HepG2 (cell line): ENCODE measurements at regions not wholly inside any gene's neighbourhood (a gene's known extent, or its start where the extent isn't known, plus 50 kb on each side); places are given as distances from the start of the nearest gene placed in this dataset.

Experiments
- ATAC-seq: fragments of 200-7000 bp; cut with Tn5 transposase; 3 replicates; pipeline ENCODE4 v1.9.1; 2020; ENCODE audit warnings: mild to moderate bottlenecking, moderate library complexity
- BruUV-seq: library from RNA; stranded (reverse); fragments of 400-500 nt; replicated peaks from 2 replicates; lab custom pipeline; 2021; lab: Mats Ljungman, UMichigan
- CTCF ChIA-PET: fragments of 300-600 bp; formaldehyde crosslinking; extraction: SDS; loops from one replicate; lab custom pipeline; 2021; ENCODE audit warnings: low total read pairs, inconsistent platforms, low intra/inter-chr PET ratio; lab: Yijun Ruan, JAX
- POLR2A ChIA-PET: fragments of 350-600 bp; sonication (Branson Sonifier 250); formaldehyde crosslinking; loops from one replicate; lab custom pipeline; 2020; ENCODE audit warnings: antibody characterized with exemption, inconsistent platforms; lab: Yijun Ruan, JAX
- DNase-seq: peaks from one replicate; pipeline ENCODE4 v3.0.0-alpha.2; 2015; ENCODE audit warnings: low spot score
- FAIRE-seq: peaks from 3 replicates; lab custom pipeline; 2011; peaks lifted over from hg19 to GRCh38; lab: Jason Lieb, UNC
- H2AFZ ChIP-seq: one replicate; pipeline ENCODE4 v1.6.1; 2011; ENCODE audit warnings: low read length, inconsistent platforms
- H3K27ac ChIP-seq: fragments of 300-600 bp; 3 replicates; pipeline ENCODE4 v1.8.0; 2011; ENCODE audit warnings: mixed run types, mild to moderate bottlenecking, mixed read lengths, low read length, inconsistent platforms; ENCODE audit not compliant: insufficient read depth; ENCODE audit errors: extremely low read length
- H3K27me3 ChIP-seq, 2 experiments: fragments of 200-600 bp in 1 of 2; 2 replicates in 1 of 2; 3 replicates in 1 of 2; pipeline versions ENCODE4 v1.6.0 to v1.8.0; 2011; ENCODE audit warnings: low read length in 2 of 2, mild to moderate bottlenecking in 2 of 2, moderate library complexity in 2 of 2, inconsistent platforms in 1 of 2; ENCODE audit not compliant: insufficient read depth in 2 of 2, control insufficient read depth in 1 of 2
- H3K36me3 ChIP-seq, 2 experiments: fragments of 200-600 bp in 1 of 2; replicated peaks in 1 of 2; 2 replicates in 1 of 2; 3 replicates in 1 of 2; pipeline versions ENCODE4 v1.5.1 to v1.8.0; 2011; ENCODE audit warnings: low read length in 2 of 2, inconsistent platforms in 1 of 2; ENCODE audit not compliant: insufficient read depth in 2 of 2, control insufficient read depth in 1 of 2
- H3K4me1 ChIP-seq: 2 replicates; pipeline ENCODE4 v1.5.1; 2012; ENCODE audit warnings: low read length, inconsistent platforms; ENCODE audit not compliant: insufficient read depth
- H3K4me2 ChIP-seq: 2 replicates; pipeline ENCODE4 v1.6.0; 2011; ENCODE audit warnings: low read depth, low read length, inconsistent platforms
- H3K4me3 ChIP-seq, 3 experiments: fragments of 200-600 bp in 1 of 3; sonication (generic), shearing (Covaris generic) in 1 of 3; replicated peaks in 1 of 3; 2 replicates each; pipeline ENCODE4 v1.5.1; 2011 to 2016; ENCODE audit warnings: low read length in 3 of 3, inconsistent platforms in 2 of 3, low read depth in 2 of 3, mild to moderate bottlenecking in 2 of 3, control low read depth in 1 of 3, mixed read lengths in 1 of 3; ENCODE audit not compliant: insufficient read depth in 1 of 3
- H3K79me2 ChIP-seq: one replicate; pipeline ENCODE4 v1.6.1; 2011; ENCODE audit warnings: low read length, inconsistent platforms; ENCODE audit not compliant: insufficient read depth
- H3K9ac ChIP-seq: 2 replicates; pipeline ENCODE4 v1.6.0; 2011; ENCODE audit warnings: mild to moderate bottlenecking, low read depth, low read length, inconsistent platforms; ENCODE audit not compliant: insufficient read depth
- H3K9me3 ChIP-seq: 2 replicates; pipeline ENCODE4 v1.5.1; 2012; ENCODE audit warnings: mild to moderate bottlenecking, low read length
- H4K20me1 ChIP-seq: 2 replicates; pipeline ENCODE4 v1.6.0; 2011; ENCODE audit warnings: inconsistent platforms, mild to moderate bottlenecking, low read length, moderate library complexity; ENCODE audit not compliant: insufficient read depth
- CBFB ChIP-seq: sonication (generic); formaldehyde crosslinking; IDR thresholded peaks from 2 replicates; pipeline ENCODE4 v1.4.0; 2020; ENCODE audit warnings: missing genetic modification reagents
- CBX1 ChIP-seq: IDR thresholded peaks from one replicate; pipeline ENCODE4 v1.6.1; 2016; ENCODE audit warnings: antibody characterized with exemption, low read depth
- CREM ChIP-seq, 2 experiments: sonication (generic) in 1 of 2; formaldehyde crosslinking in 1 of 2; IDR thresholded peaks; 2 replicates each; pipeline versions ENCODE4 v1.4.0 to v1.6.1; 2016 to 2020; ENCODE audit warnings: antibody characterized with exemption in 1 of 2, mild to moderate bottlenecking in 1 of 2, missing genetic modification reagents in 1 of 2
- DZIP1 ChIP-seq: sonication (generic); formaldehyde crosslinking; IDR thresholded peaks from 2 replicates; pipeline ENCODE4 v1.5.0; 2020; ENCODE audit warnings: mild to moderate bottlenecking, missing genetic modification reagents
- FOXA3 ChIP-seq: IDR thresholded peaks from 2 replicates; pipeline ENCODE4 v1.6.1; 2016; ENCODE audit warnings: missing genetic modification reagents, missing compliant biosample characterization
- FOXO1 ChIP-seq: sonication (generic); formaldehyde crosslinking; IDR thresholded peaks from 2 replicates; pipeline ENCODE4 v1.4.0; 2020; ENCODE audit warnings: missing genetic modification reagents
- NAIF1 ChIP-seq: sonication (generic); formaldehyde crosslinking; IDR thresholded peaks from 2 replicates; pipeline ENCODE4 v1.5.0; 2020; ENCODE audit warnings: mild to moderate bottlenecking, missing genetic modification reagents, borderline replicate concordance
- PITX1 ChIP-seq: sonication (generic); formaldehyde crosslinking; IDR thresholded peaks from 2 replicates; pipeline ENCODE4 v1.5.1; 2020; ENCODE audit warnings: mild to moderate bottlenecking, missing genetic modification reagents
- PPARG ChIP-seq: conservative IDR thresholded peaks from 2 replicates; pipeline ENCODE4 v1.6.1; 2016; ENCODE audit warnings: missing biosample characterization, missing genetic modification reagents
- SALL1 ChIP-seq: sonication (generic); formaldehyde crosslinking; IDR thresholded peaks from 2 replicates; pipeline ENCODE4 v1.8.0; 2022; ENCODE audit warnings: mild to moderate bottlenecking, missing genetic modification reagents
- SP140L ChIP-seq: sonication (generic); formaldehyde crosslinking; IDR thresholded peaks from 2 replicates; pipeline ENCODE4 v1.4.0; 2020; ENCODE audit warnings: missing genetic modification reagents, borderline replicate concordance
- TAF1 ChIP-seq: sonication (generic); formaldehyde crosslinking; IDR thresholded peaks from 2 replicates; pipeline ENCODE4 v1.4.0; 2020; ENCODE audit warnings: missing genetic modification reagents
- TRIM24 ChIP-seq: sonication (generic); formaldehyde crosslinking; IDR thresholded peaks from 2 replicates; pipeline ENCODE4 v1.8.0; 2022; ENCODE audit warnings: mild to moderate bottlenecking, missing genetic modification reagents
- U2AF1 ChIP-seq: fragments of 200-400 bp; formaldehyde crosslinking; optimal IDR thresholded peaks from 2 replicates; pipeline ENCODE3; 2017; ENCODE audit warnings: mild to moderate bottlenecking, low read depth, low read length
- ZKSCAN1 ChIP-seq: fragments of 150-350 bp; IDR thresholded peaks from 2 replicates; pipeline ENCODE4 v1.6.1; 2014; ENCODE audit warnings: low read length
- ZNF616 ChIP-seq: sonication (generic); formaldehyde crosslinking; IDR thresholded peaks from 2 replicates; pipeline ENCODE4 v1.5.0; 2020; ENCODE audit warnings: low read depth, mild to moderate bottlenecking, missing genetic modification reagents
- ZNF619 ChIP-seq: sonication (generic); formaldehyde crosslinking; IDR thresholded peaks from 2 replicates; pipeline ENCODE4 v1.4.0; 2020; ENCODE audit warnings: mild to moderate bottlenecking, missing genetic modification reagents
- ZNF652 ChIP-seq: IDR thresholded peaks from 2 replicates; pipeline ENCODE4 v1.6.1; 2016; ENCODE audit warnings: low read depth, borderline replicate concordance
- ZNF670 ChIP-seq: sonication (generic); formaldehyde crosslinking; IDR thresholded peaks from 2 replicates; pipeline ENCODE4 v1.8.0; 2022; ENCODE audit warnings: mild to moderate bottlenecking, missing genetic modification reagents, borderline replicate concordance
- ZSCAN25 ChIP-seq: sonication (generic); formaldehyde crosslinking; IDR thresholded peaks from 2 replicates; pipeline ENCODE4 v1.8.0; 2022; ENCODE audit warnings: mild to moderate bottlenecking, missing genetic modification reagents
- WGBS: methylation state at CpG from one replicate; pipeline ENCODE4 v1.1.6; 2017; ENCODE audit warnings: low lambda C conversion rate; 5-methylcytosine and 5-hydroxymethylcytosine counted together
- in situ Hi-C: cut with HindIII; loops from 2 replicates; pipeline ENCODE4 v1.10.0; 2017; ENCODE audit warnings: low pct_unique_long_range_greater_than_20kb; ENCODE audit not compliant: extremely low pct_ligation_motif_present
- intact Hi-C: fragments of 100-400 bp; cut with micrococcal nuclease; formaldehyde crosslinking; loops from one replicate; pipeline ENCODE4 v1.10.0; 2022; ENCODE audit not compliant: unreplicated experiment
- TF ChIP-seq, protein P1 (sequence below): sonication (generic); formaldehyde crosslinking; IDR thresholded peaks from 2 replicates; pipeline ENCODE4 v1.5.0; 2020; ENCODE audit warnings: missing genetic modification reagents
- TF ChIP-seq, protein P2 (sequence below): sonication (generic); formaldehyde crosslinking; IDR thresholded peaks from 2 replicates; pipeline ENCODE4 v1.5.0; 2020; ENCODE audit warnings: missing genetic modification reagents

DNA sequence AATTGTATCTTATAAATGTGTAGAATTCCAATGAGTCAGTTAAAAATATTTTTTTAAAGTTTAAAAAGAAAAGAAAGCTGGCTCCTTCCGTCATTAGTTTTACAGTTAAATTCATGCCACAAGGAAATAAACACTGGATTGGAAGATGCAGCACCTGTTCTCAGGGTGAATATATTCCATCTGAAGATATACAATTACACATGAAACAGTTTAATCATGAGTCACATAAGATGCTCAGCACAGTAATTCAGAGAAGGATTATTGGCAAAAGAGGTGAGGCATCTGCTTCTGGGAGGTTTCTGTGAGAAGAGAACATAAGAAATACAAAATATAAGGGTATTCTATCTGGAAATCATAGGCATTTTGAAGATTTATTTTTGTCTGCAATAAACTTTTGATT is 376.5 kb upstream of the SORCS1 start (continued):
- TF ChIP-seq ZNF670 (CRISPR knock-in tag) (no peak), SP140L (CRISPR knock-in tag) (no peak), FOXA3 (CRISPR knock-in tag) (no peak), ZSCAN25 (CRISPR knock-in tag) (no peak), CBFB (CRISPR knock-in tag) (no peak)

DNA sequence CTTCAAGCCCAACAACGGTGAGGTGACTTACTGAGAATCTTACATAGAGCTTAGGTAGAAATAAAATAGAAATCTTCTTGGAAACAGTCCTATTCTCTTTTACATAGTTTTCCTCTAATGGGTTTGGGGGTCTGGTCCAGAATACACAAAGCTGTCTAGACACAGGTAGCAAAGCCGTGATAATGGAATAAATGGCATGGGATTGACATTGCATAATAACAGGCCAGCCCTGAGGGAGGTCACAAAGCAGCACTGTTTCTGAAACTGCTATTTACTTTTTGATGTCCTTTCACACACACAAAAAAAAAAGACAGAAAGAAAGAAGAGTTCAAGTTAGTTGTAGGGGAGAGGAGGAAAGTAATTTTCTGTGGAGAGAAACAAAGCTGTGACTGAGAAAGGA is 364.8 kb upstream of the SORCS1 start:
- H3K27ac ChIP-seq: no peak overlapping the region
- no peak for DNase-seq
- H3K27me3 ChIP-seq: no peaks in the 10 kb centered on the region
- TF ChIP-seq, protein P1, sequence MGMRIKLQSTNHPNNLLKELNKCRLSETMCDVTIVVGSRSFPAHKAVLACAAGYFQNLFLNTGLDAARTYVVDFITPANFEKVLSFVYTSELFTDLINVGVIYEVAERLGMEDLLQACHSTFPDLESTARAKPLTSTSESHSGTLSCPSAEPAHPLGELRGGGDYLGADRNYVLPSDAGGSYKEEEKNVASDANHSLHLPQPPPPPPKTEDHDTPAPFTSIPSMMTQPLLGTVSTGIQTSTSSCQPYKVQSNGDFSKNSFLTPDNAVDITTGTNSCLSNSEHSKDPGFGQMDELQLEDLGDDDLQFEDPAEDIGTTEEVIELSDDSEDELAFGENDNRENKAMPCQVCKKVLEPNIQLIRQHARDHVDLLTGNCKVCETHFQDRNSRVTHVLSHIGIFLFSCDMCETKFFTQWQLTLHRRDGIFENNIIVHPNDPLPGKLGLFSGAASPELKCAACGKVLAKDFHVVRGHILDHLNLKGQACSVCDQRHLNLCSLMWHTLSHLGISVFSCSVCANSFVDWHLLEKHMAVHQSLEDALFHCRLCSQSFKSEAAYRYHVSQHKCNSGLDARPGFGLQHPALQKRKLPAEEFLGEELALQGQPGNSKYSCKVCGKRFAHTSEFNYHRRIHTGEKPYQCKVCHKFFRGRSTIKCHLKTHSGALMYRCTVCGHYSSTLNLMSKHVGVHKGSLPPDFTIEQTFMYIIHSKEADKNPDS (CRISPR knock-in tag): no peak
- TF ChIP-seq FOXO1 (CRISPR knock-in tag): no peak
- TF ChIP-seq CBX1: no peak
- TF ChIP-seq TAF1 (CRISPR knock-in tag): no peak
- TF ChIP-seq ZNF652 (CRISPR knock-in tag): no peak
- no peak for TF ChIP-seq ZKSCAN1
- TF ChIP-seq ZNF619 (CRISPR knock-in tag): no peak
- TF ChIP-seq NAIF1 (CRISPR knock-in tag): no peak
- no peak for TF ChIP-seq PPARG (CRISPR knock-in tag)
- TF ChIP-seq, protein P2, sequence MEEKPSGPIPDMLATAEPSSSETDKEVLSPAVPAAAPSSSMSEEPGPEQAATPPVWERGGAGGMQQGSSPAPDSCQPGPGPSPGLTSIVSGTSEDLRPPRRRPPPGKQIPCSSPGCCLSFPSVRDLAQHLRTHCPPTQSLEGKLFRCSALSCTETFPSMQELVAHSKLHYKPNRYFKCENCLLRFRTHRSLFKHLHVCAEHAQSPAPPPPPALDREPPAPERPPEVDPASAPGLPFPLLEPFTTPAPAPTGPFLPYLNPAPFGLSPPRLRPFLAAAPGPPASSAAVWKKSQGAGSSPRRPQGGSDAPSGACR (CRISPR knock-in tag): no peak
- TF ChIP-seq CREM (IDR thresholded peaks at IDR 0.05): no peak
- no peak for TF ChIP-seq CREM (CRISPR knock-in tag; IDR thresholded peaks at IDR 0.05)
- no peak for TF ChIP-seq U2AF1
- no peak for TF ChIP-seq SALL1 (CRISPR knock-in tag)
- no peak for TF ChIP-seq PITX1 (CRISPR knock-in tag)
- TF ChIP-seq TRIM24 (CRISPR knock-in tag): no peak
- TF ChIP-seq DZIP1 (CRISPR knock-in tag): no peak
- TF ChIP-seq ZNF616: no peak
- no peak overlapping the region for H3K4me2 ChIP-seq
- no peaks in the 10 kb centered on the region for H4K20me1 ChIP-seq
- H3K4me1 ChIP-seq: no peaks in the 10 kb centered on the region
- no peaks in the 10 kb centered on the region for H3K36me3 ChIP-seq
- POLR2A ChIA-PET: no interaction called here
- ATAC-seq: no peak
- H2AFZ ChIP-seq: no peak overlapping the region
- intact Hi-C loops (no loop called here), in situ Hi-C loops (no loop called here)
- BruUV-seq: no TSS peak
- no peak overlapping the region for H3K9ac ChIP-seq
- no peak overlapping the region for H3K4me3 ChIP-seq
- FAIRE-seq: no peak
- CTCF ChIA-PET: no interaction called here
- H3K79me2 ChIP-seq: no peaks in the 10 kb centered on the region
- WGBS: 6% methylated on average over 2 of the region's 2 CpGs
- peaks cover 77% of the 10 kb centered on the region for H3K9me3 ChIP-seq
